ENCODE measurements at regions not wholly inside any gene's neighbourhood (a gene's known extent, or its start where the extent isn't known, plus 50 kb on each side); places are given as distances from the start of the nearest gene placed in this dataset.
A peak's percentile ranks its signal among the peaks of the same experiment; 100 is the strongest.
"Not testable (repeated sequence)": the region's sequence is repeated elsewhere in the genome, so short reads cannot be mapped to it uniquely, and the experiment has no call there.

DNA sequence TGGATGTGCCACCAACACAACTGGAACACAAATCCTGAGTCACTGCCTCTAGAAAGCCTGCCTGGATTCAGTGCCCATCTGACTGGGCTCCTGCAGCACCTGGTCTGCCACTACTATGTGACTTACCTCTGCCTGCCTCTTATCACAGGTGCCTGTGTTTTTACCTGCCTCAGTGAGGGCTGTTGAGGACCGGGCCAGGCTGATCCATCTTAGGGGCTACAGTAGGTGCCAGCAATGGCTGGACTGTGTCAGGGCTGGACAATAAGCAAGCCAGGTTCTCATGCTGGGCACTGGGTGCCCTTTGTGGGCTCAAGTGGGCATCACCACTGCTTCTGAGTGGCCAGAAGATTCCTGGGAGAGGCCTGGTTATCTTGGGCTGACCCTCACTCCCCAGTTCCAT is 948.6 kb upstream of the TPTE start:
- DNase-seq (ENCODE audit: low spot score), result not testable (repeated sequence)

DNA sequence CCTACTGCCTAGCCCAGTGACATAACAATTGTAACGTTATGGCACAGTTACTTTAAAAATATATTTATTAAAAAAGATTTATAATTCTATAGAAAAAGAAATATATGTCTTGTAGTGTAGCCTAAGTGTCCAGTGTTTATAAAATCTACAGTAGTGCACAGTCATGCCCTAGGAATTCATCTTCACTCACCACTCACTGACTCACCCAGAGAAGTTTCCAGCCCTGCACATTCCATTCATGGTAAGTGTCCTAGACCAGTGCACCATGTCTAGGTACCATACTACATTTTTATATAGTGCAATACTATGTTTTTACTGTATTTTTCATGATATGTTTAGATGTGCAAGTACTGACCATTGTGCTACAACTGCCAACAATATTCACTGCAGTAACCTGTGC is 947.9 kb upstream of the TPTE start:
- not testable (repeated sequence) for DNase-seq (ENCODE audit: low spot score)

DNA sequence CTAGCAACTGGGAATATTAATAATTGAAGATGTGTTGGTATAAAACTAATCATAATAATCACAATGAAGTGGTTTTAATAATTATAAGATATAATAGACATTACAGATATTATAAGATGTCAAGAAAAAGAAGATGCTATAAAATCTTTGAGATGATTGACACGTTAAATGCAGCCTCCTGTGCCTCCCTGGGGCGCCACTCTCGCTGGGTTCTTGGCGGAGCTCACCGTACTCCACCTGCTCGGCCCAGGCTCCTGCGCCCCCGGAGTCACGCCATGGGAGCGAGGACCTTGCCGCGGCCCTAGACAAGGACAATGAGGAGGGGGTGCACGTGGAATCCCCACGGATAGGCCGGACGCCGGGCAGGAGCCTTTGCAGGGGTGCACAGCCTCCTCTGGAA is 942.1 kb upstream of the TPTE start:
- not testable (repeated sequence) for DNase-seq (ENCODE audit: low spot score)

GRCh38 chr21:9587941-9588340 is 933.4 kb upstream of the TPTE start:
- DNase-seq (ENCODE audit: low spot score), result not testable (repeated sequence)

DNA sequence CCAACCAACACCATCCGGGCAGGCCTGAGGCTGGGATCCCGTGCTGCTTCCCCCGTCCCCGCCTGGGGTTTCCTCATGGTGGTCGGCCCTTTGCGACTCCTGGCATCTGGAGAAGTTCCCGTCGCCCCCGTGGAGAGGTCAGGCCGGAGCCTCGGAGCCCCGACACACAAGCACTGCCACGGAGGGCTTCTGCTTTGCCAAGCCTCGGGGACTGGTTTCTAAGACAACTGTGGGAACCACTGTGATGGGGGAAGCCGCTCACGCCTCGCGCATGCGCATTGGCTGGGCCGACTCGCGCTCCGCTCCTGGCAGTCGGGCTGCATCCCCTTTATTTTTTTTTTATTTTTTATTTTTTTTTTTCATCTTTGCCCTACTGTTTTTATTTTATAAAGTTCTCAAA is 928.8 kb upstream of the TPTE start:
- not testable (repeated sequence) for DNase-seq (ENCODE audit: low spot score)

GRCh38 chr21:9593646-9594045 is 927.7 kb upstream of the TPTE start:
- not testable (repeated sequence) for DNase-seq (ENCODE audit: low spot score)

- not testable (repeated sequence) for DNase-seq (ENCODE audit: low spot score)
These were observed 907.4 kb upstream of the TPTE start for GRCh38 chr21:9614011-9614410.

GRCh38 chr21:9621121-9621793 is 900.1 kb upstream of the TPTE start:
- DNase-seq (ENCODE audit: low spot score), result not testable (repeated sequence)

DNA sequence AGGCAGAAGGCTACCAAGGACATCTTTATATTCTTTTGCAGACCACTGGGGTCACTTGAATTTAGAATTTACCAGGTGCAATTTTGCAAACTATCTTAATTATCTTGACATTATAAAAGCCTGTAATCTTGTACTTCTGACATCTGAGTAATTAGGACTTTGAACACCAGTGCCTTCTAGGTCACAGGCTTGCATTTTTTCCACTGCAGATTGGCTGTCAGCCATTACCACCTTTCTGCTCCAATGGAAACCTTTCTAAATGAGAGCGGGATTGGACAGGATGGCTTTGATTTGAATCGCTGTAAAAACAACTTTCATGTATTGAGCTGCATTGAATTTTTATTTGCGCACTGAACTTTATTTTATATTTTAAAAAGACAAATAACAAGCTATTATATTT is 893.3 kb upstream of the TPTE start:
- DNase-seq (ENCODE audit: low spot score), result not testable (repeated sequence)

- DNase-seq (ENCODE audit: low spot score), result peak; percentile 1
These were observed 874.0 kb upstream of the TPTE start for GRCh38 chr21:9647409-9647808.

DNA sequence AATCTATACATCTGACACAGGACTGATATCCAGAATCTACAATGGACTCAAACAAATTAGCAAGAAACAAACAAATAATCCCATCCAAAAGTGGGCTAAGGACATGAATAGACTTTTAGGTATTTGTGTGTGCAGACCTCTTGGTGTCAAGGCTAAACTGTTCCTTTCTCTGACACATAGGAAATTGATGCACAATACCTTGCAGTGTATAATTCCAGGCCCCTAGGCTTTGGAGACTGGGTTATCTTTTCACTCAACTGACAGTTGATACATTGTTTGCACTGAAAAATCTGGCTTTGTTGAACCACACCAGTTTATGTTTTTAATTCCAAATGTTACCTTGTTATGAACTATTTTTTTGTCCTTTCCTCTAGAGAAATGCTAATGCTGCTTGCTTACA is 873.1 kb upstream of the TPTE start:
- peak; percentile 24 for DNase-seq (ENCODE audit: low spot score)

DNA sequence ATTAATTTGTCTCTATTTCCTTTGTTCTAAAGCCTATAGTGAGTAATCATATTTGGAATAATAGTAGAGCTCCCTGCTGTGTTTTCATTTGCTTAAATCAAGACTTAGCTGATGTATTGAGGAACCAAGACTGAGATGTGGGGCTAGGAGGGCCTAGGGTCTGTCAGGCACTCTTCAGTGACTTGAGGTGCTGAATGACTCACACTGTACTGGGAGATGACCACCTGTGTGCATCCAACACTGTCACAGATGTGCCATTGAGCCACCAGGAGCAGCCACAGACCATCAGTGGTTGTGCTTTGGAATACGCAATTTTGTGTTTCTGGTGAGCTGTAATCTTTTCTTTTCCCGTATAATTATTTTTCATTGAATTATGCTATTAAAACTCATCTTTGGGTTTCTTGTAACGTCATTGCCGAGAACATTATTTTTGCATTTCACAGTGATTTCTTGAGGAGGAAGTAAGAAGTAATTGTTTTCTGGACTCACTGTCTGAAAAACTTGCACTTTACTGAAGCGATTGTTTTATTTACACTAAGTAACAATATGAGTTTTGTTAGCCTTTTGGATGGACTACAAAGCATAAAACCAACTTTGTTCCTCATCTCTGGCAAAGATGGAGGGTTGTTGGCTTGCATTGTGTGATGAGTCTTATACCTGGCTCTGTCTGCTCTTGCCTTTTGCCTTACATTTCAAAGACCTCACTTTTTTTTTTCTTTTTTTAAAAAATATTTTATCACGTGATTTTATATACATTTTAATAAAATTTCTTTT is 872.2 kb upstream of the TPTE start:
- DNase-seq (ENCODE audit: low spot score), result peak; percentile 94

DNA sequence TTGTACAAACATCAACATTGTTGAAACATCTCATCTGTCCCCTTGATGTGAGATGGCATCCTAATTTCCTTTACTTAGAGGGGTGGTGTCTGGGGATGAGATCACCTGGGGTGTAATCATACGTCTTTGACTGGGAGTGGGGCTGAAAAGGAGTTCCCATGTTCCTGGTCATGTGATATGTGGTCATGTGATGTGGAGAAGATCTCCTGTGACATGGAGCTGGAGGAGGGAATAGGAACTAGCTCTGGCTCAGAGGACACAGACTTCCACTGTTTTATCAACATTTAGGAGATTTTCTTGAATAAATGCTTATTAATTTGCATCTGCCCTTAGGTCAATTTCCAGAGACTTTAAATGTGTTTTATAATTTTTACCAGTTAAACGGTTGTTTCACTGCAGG is 868.6 kb upstream of the TPTE start:
- DNase-seq (ENCODE audit: low spot score), result not testable (repeated sequence)

- peak; percentile 1 for DNase-seq (ENCODE audit: low spot score)
These were observed 866.2 kb upstream of the TPTE start for GRCh38 chr21:9655221-9655620.

- DNase-seq (ENCODE audit: low spot score), result peak; percentile 1
These were observed 864.9 kb upstream of the TPTE start for GRCh38 chr21:9656455-9656854.

GRCh38 chr21:9657779-9658178 is 863.6 kb upstream of the TPTE start:
- peak; percentile 75 for DNase-seq (ENCODE audit: low spot score)

DNA sequence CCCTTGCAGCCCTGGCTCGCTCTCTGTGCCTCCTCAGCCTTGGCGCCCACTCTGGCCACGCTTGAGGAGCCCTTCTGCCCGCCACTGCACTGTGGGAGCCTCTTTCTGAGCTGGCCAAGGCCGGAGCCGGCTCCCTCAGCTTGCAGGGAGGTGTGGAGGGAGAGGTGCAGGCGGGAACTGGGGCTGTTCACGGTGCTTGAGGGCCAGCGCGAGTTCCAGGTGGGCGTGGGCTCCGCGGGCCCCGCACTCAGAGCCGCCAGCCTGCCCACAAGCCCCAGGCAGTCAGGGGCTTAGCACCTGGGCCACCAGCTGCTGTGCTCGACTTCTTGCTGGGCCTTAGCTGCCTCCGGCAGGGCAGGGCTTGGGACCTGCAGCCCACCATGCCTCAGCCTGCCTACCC is 861.5 kb upstream of the TPTE start:
- not testable (repeated sequence) for DNase-seq (ENCODE audit: low spot score)

GRCh38 chr21:9663914-9664729 is 857.3 kb upstream of the TPTE start:
- not testable (repeated sequence) for DNase-seq (ENCODE audit: low spot score)

DNA sequence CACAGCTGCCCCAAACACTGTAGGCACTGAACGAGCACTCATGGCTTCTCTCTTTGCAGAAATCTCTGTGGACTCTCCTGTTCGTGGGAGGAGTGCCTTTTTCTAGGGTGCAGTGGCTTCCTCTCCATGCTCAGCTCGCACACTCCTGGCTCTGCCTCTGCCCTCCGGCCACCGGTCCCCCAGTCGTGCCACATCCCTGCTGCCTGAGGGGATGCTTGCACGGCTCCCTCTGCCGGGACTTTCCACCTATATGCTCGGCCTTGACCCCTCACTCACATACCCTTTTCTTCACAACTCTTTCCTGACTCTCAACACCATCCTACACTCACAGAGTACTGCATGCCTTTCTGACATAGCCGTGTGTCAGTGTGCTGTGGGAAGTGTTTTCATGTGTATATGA is 845.6 kb upstream of the TPTE start:
- not testable (repeated sequence) for DNase-seq (ENCODE audit: low spot score)

- DNase-seq (ENCODE audit: low spot score), result not testable (repeated sequence)
These were observed 842.4 kb upstream of the TPTE start for GRCh38 chr21:9679029-9679428.

DNA sequence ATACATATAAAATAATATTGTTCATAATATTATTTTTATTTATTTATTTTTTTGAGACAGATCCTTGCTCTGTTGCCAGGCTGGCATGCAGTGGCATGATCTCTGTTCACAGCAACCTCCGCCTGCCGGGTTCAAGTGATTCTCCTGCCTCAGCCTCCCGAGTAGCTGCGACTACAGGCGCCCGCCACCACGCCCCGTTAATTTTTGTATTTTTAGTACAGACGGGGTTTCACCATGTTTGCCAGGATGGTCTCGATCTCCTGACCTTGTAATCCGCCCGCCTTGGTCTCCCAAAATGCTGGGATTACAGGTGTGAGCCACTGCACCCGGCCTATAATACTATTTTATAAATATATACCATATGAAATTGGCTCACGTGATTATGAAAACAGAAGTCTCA is 832.4 kb upstream of the TPTE start:
- DNase-seq (ENCODE audit: low spot score), result not testable (repeated sequence)

DNA sequence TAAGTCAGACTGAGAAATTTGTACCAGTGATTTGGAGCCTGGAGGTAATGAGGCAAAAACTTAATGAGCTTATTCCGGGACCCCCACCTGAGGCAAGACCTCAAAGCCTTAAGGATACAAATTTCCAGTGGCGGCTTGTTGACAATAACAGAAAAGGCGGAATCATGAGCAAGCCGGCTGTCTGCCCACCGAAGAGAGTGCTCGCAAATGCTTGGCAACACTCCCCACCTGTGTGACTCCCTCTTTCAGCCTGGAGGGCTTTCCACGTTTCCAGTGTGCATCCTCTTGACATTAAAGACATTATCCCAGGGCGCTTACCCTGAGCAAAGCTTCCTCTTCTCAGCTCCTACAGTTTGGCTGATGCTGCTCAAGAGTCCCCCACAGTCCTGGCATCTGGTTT is 830.4 kb upstream of the TPTE start:
- DNase-seq (ENCODE audit: low spot score), result not testable (repeated sequence)

GRCh38 chr21:9695759-9696158 is 825.6 kb upstream of the TPTE start:
- DNase-seq (ENCODE audit: low spot score), result not testable (repeated sequence)

Measured in pons (tissue), 1 donor.